ENCODE measurements at regions not wholly inside any gene's neighbourhood (a gene's known extent, or its start where the extent isn't known, plus 50 kb on each side); places are given as distances from the start of the nearest gene placed in this dataset.

- no peak overlapping the region for H3K4me3 ChIP-seq (ENCODE audit: control insufficient read depth in 2 of 3, extremely low read depth in 1 of 3, insufficient read depth in 2 of 3, low read depth in 1 of 3, low read length in 3 of 3)
- H4K20me1 ChIP-seq (ENCODE audit: control insufficient read depth, extremely low read depth, insufficient read depth, low read length): no peaks in the 10 kb centered on the region
- H3K9me3 ChIP-seq (ENCODE audit: control insufficient read depth, low read depth, low read length): no peaks in the 10 kb centered on the region
- H3K27me3 ChIP-seq (ENCODE audit: control insufficient read depth, extremely low read depth, insufficient read depth, low read length): no peaks in the 10 kb centered on the region
- H3K9ac ChIP-seq (ENCODE audit: control insufficient read depth, extremely low read depth, insufficient read depth, low read length): no peak overlapping the region
- H3K27ac ChIP-seq (ENCODE audit: control insufficient read depth, insufficient read depth, low read length): no peak overlapping the region
- no peak overlapping the region for H3K4me2 ChIP-seq (ENCODE audit: control insufficient read depth, extremely low read depth, insufficient read depth, low read depth, low read length)
- no peaks in the 10 kb centered on the region for H3K9me1 ChIP-seq (ENCODE audit: control insufficient read depth, extremely low read depth, insufficient read depth, low read length)
- H3K4me1 ChIP-seq (ENCODE audit: control insufficient read depth, extremely low read depth, insufficient read depth, low read length): no peaks in the 10 kb centered on the region
- H3K79me2 ChIP-seq (ENCODE audit: control insufficient read depth, insufficient read depth, low read length): no peaks in the 10 kb centered on the region
- TF ChIP-seq CTCF (optimal IDR thresholded peaks at IDR 0.05 in 1 of 3, IDR thresholded peaks at IDR 0.05 in 1 of 3, conservative IDR thresholded peaks at IDR 0.05 in 1 of 3; ENCODE audit: extremely low read depth in 1 of 3, insufficient read depth in 2 of 3, low read length in 3 of 3) (no peak), EZH2 (IDR thresholded peaks at IDR 0.05; ENCODE audit: low read length) (no peak)
- no peak for DNase-seq (ENCODE audit: low read depth, low spot score)
- dilution Hi-C loops (cut with MboI; ENCODE audit: extremely low pct_ligation_motif_present, low sequenced_read_pairs): no loop called here
- no peak for FAIRE-seq
- H2AFZ ChIP-seq (ENCODE audit: control insufficient read depth, low read length): no peak overlapping the region
- H3K36me3 ChIP-seq (ENCODE audit: control insufficient read depth in 2 of 2, extremely low read depth in 1 of 2, insufficient read depth in 2 of 2, low read length in 2 of 2): no peaks in the 10 kb centered on the region
Observed at GRCh38 chr12:88646824-88647223, 66.6 kb upstream of the KITLG start.

GRCh38 chr12:88645816-88646215, 65.5 kb upstream of the KITLG start:
- dilution Hi-C loops (cut with MboI; ENCODE audit: extremely low pct_ligation_motif_present, low sequenced_read_pairs): no loop called here
- no peaks in the 10 kb centered on the region for H3K79me2 ChIP-seq (ENCODE audit: control insufficient read depth, insufficient read depth, low read length)
- H3K36me3 ChIP-seq (ENCODE audit: control insufficient read depth in 2 of 2, extremely low read depth in 1 of 2, insufficient read depth in 2 of 2, low read length in 2 of 2): no peaks in the 10 kb centered on the region
- H3K9ac ChIP-seq (ENCODE audit: control insufficient read depth, extremely low read depth, insufficient read depth, low read length): no peak overlapping the region
- H3K27me3 ChIP-seq (ENCODE audit: control insufficient read depth, extremely low read depth, insufficient read depth, low read length): no peaks in the 10 kb centered on the region
- no peak overlapping the region for H3K27ac ChIP-seq (ENCODE audit: control insufficient read depth, insufficient read depth, low read length)
- H2AFZ ChIP-seq (ENCODE audit: control insufficient read depth, low read length): no peak overlapping the region
- DNase-seq (ENCODE audit: low read depth, low spot score) (no peak), FAIRE-seq (no peak)
- H3K9me1 ChIP-seq (ENCODE audit: control insufficient read depth, extremely low read depth, insufficient read depth, low read length): no peaks in the 10 kb centered on the region
- H3K4me2 ChIP-seq (ENCODE audit: control insufficient read depth, extremely low read depth, insufficient read depth, low read depth, low read length): no peak overlapping the region
- no peaks in the 10 kb centered on the region for H3K4me1 ChIP-seq (ENCODE audit: control insufficient read depth, extremely low read depth, insufficient read depth, low read length)
- no peak overlapping the region for H3K4me3 ChIP-seq (ENCODE audit: control insufficient read depth in 2 of 3, extremely low read depth in 1 of 3, insufficient read depth in 2 of 3, low read depth in 1 of 3, low read length in 3 of 3)
- TF ChIP-seq CTCF (optimal IDR thresholded peaks at IDR 0.05 in 1 of 3, IDR thresholded peaks at IDR 0.05 in 1 of 3, conservative IDR thresholded peaks at IDR 0.05 in 1 of 3; ENCODE audit: extremely low read depth in 1 of 3, insufficient read depth in 2 of 3, low read length in 3 of 3) (no peak), EZH2 (IDR thresholded peaks at IDR 0.05; ENCODE audit: low read length) (no peak)
- H4K20me1 ChIP-seq (ENCODE audit: control insufficient read depth, extremely low read depth, insufficient read depth, low read length): no peaks in the 10 kb centered on the region
- no peaks in the 10 kb centered on the region for H3K9me3 ChIP-seq (ENCODE audit: control insufficient read depth, low read depth, low read length)
